ENCODE measurements at regions not wholly inside any gene's neighbourhood (a gene's known extent, or its start where the extent isn't known, plus 50 kb on each side); places are given as distances from the start of the nearest gene placed in this dataset.

DNA sequence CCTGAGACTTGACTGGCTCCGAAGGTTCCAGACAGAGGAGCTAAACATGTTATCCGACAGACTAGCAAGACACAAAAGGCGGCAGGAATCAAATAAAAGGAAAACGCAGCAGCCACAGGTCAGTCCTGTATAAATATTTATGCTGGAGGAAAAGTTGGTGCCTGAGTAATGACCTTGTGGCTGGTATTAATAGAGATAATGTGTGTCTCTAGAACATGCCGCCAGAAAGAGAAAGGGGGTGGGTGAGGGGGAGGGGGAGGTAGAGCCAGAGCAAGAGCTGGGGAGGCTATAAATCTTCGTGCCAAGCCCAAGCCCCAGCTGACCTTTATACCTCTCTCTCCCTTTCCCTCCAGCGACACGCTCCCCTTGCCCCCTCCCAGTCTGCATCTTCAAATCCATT lies 590.4 kb downstream of the MED13L start:
- Mint-ChIP-seq H3K27ac (no peak overlapping the region), H3K36me3 (ENCODE audit: low read depth) (no peaks in the 10 kb centered on the region)

DNA sequence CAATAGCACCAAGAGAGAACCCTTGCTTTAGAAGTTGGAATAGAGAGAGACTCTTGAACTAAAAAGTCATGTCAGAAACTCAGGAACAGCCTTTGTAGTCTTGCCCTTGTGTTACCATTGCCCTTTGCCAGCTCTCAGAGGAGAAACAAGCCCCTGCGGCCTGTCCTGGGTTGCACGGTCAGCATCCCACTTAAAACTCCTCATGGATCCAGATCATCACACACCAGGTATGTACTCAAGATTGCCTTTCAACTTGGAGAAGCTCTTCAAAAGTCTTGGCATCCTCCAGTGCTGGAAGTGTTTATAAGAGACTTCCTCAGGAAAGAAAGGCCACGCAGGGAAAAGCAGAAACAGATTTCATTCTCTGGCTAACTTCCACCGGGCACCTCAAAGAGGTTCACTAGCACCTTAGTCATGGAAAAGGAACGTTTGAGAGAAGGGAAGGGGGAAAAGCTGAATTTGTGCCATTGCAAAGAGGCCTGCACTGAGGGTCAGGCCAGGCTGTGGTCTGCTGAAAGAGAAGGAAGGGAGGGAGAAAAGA lies 594.2 kb downstream of the MED13L start:
- peaks cover 15% of the 10 kb centered on the region for H3K4me1 Mint-ChIP-seq
- TF ChIP-seq, protein P1, sequence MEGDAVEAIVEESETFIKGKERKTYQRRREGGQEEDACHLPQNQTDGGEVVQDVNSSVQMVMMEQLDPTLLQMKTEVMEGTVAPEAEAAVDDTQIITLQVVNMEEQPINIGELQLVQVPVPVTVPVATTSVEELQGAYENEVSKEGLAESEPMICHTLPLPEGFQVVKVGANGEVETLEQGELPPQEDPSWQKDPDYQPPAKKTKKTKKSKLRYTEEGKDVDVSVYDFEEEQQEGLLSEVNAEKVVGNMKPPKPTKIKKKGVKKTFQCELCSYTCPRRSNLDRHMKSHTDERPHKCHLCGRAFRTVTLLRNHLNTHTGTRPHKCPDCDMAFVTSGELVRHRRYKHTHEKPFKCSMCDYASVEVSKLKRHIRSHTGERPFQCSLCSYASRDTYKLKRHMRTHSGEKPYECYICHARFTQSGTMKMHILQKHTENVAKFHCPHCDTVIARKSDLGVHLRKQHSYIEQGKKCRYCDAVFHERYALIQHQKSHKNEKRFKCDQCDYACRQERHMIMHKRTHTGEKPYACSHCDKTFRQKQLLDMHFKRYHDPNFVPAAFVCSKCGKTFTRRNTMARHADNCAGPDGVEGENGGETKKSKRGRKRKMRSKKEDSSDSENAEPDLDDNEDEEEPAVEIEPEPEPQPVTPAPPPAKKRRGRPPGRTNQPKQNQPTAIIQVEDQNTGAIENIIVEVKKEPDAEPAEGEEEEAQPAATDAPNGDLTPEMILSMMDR (IDR thresholded peaks at IDR 0.05; ENCODE audit: unreplicated experiment in 3 of 3): no peak
- no peaks in the 10 kb centered on the region for H3K36me3 Mint-ChIP-seq (ENCODE audit: low read depth)
- H3K9me3 Mint-ChIP-seq: peaks cover 12% of the 10 kb centered on the region
- no peak overlapping the region for H3K27ac Mint-ChIP-seq
- no peak overlapping the region for H3K4me3 Mint-ChIP-seq
- H3K27me3 Mint-ChIP-seq (ENCODE audit: low read depth): peaks cover 8% of the 10 kb centered on the region

More for the DNA sequence above, 590.4 kb downstream of the MED13L start:
- TF ChIP-seq, protein P1 (IDR thresholded peaks at IDR 0.05; ENCODE audit: unreplicated experiment in 3 of 3): no peak
- H3K27me3 Mint-ChIP-seq (ENCODE audit: low read depth): peaks cover 11% of the 10 kb centered on the region
- H3K4me1 Mint-ChIP-seq: peaks cover 15% of the 10 kb centered on the region
- H3K4me3 Mint-ChIP-seq: no peak overlapping the region
- no peaks in the 10 kb centered on the region for H3K9me3 Mint-ChIP-seq

DNA sequence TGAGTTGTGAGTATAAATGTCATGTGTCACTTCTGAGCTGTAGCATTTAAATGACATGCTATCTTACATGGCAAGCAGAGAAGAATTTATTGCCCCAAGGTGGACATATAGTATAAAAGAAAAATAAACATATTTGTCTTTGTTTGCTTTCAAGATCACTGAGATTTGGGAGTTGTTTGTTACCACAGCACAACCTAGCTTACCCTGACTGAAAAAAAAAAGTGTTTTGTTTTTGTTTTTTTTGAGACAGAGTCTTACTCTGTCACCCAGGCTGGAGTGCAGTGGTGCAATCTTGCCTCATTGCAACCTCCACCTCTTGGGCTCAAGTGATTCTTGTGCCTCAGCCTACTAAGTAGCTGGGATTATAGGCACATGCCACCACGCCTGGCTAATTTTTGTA lies 596.5 kb downstream of the MED13L start:
- Mint-ChIP-seq H3K36me3 (ENCODE audit: low read depth) (no peaks in the 10 kb centered on the region), H3K4me1 (peaks cover 2% of the 10 kb centered on the region), H3K9me3 (peaks cover 17% of the 10 kb centered on the region), H3K27ac (no peak overlapping the region), H3K27me3 (ENCODE audit: low read depth) (peaks cover 7% of the 10 kb centered on the region), H3K4me3 (no peak overlapping the region)
- TF ChIP-seq, protein P1 (IDR thresholded peaks at IDR 0.05; ENCODE audit: unreplicated experiment in 3 of 3): no peak

DNA sequence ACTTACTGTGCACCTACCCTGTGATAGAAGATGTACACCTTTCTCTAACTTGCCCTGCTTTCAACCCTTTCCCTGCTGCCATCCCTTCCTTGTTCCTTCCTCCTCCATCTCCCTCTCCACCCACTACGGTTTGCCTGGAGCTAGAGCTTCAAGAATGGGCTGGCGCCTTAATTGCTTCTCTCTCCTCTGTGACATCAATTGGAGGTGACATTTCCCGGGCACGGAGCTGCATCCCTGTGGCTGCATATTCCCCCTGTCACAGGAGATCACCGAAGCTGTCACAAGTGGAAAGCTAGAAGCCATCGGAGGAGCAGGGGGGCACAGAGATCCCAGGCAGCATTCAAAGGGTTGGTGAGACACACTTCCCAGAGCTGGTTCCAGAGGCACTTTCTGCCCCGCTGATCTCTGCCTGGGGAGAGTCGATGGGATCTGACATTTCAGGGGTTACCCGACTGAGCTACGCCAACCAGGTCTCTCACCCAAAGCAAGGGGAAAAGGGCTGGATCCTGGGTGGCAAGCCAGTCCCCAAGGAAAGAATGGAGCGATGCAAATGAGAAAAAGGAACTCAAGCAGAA lies 604.9 kb downstream of the MED13L start:
- TF ChIP-seq, protein P1 (IDR thresholded peaks at IDR 0.05; ENCODE audit: unreplicated experiment in 3 of 3): no peak

DNA sequence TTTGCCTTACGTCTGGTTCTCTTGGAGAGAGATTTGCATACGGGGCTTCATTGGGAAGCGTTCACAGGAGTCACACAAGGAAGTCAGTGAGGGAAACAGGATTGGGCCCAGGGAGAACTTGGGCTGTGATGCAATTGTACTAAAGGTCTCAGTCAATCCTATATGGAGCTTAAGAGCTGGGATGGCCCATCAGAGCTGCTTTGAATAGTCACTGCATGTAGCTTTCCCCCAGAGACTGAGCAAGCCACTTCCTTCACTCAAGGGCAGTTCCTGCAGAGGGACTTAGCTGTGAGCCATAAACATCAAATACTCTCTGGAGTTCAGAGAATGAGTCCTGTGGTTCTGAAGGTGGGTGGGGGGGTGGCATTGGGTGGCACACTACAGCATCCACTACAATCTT lies 605.4 kb downstream of the MED13L start:
- Mint-ChIP-seq H3K4me3 (no peak overlapping the region), H3K36me3 (ENCODE audit: low read depth) (no peaks in the 10 kb centered on the region)

More for the DNA sequence above, 604.9 kb downstream of the MED13L start:
- Mint-ChIP-seq H3K27ac (no peak overlapping the region), H3K4me3 (no peak overlapping the region), H3K27me3 (ENCODE audit: low read depth) (peaks cover 9% of the 10 kb centered on the region), H3K4me1 (peaks cover 11% of the 10 kb centered on the region), H3K36me3 (ENCODE audit: low read depth) (no peaks in the 10 kb centered on the region), H3K9me3 (peaks cover 4% of the 10 kb centered on the region)

More for the DNA sequence above, 605.4 kb downstream of the MED13L start:
- Mint-ChIP-seq H3K9me3 (peaks cover 4% of the 10 kb centered on the region), H3K27me3 (ENCODE audit: low read depth) (peaks cover 9% of the 10 kb centered on the region), H3K27ac (no peak overlapping the region), H3K4me1 (peaks cover 16% of the 10 kb centered on the region)
- TF ChIP-seq, protein P1 (IDR thresholded peaks at IDR 0.05; ENCODE audit: unreplicated experiment in 3 of 3): no peak
